ENCODE measurements at regions not wholly inside any gene's neighbourhood (a gene's known extent, or its start where the extent isn't known, plus 50 kb on each side); places are given as distances from the start of the nearest gene placed in this dataset.

DNA sequence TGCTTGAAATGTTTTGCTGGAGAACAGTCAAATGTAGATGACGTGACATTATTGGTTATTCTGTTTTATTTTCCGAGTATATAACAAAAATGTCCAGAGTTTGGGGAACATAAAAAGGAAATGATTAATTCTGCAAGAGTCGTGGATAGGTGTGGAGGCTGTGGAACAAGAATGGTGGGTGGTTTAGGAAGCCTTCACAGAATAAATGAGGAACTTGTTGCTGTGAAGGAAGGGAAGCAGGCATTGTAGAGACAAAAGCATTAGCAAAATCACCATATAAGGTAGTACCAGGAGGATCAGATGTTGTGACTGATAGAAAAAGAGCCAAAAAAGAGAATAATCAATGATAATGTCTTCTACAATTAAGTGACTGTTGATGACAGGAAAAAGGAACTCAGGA, 66.2 kb upstream of the CNTLN start:
- no peak for DNase-seq (ENCODE audit: low read depth in 2 of 2)
- Histone ChIP-seq H3K4me1 (ENCODE audit: control insufficient read depth, extremely low read depth, insufficient read depth, low read length) (no peaks in the 10 kb centered on the region), H3K27me3 (ENCODE audit: control insufficient read depth, insufficient read depth, low read length) (no peaks in the 10 kb centered on the region), H3K4me2 (ENCODE audit: extremely low read depth, insufficient read depth, low read length) (no peak overlapping the region), H3K4me3 (replicated peaks in 1 of 4; ENCODE audit: control extremely low read depth in 1 of 4, insufficient read depth in 1 of 4, low read depth in 3 of 4, low read length in 4 of 4) (no peak overlapping the region), H2AFZ (ENCODE audit: low read length) (no peak overlapping the region), H3K36me3 (ENCODE audit: control insufficient read depth, insufficient read depth, low read length) (no peaks in the 10 kb centered on the region), H3K9ac (ENCODE audit: insufficient read depth, low read length) (no peak overlapping the region), H3K79me2 (ENCODE audit: control insufficient read depth, insufficient read depth, low read length) (no peaks in the 10 kb centered on the region), H4K20me1 (ENCODE audit: control insufficient read depth, extremely low read depth, insufficient read depth, low read length) (no peaks in the 10 kb centered on the region), H3K27ac (ENCODE audit: insufficient read depth, low read length) (no peak overlapping the region), H3K9me3 (ENCODE audit: control insufficient read depth, insufficient read depth, low read depth, low read length) (no peaks in the 10 kb centered on the region)
- no peak for TF ChIP-seq EZH2 (IDR thresholded peaks at IDR 0.05; ENCODE audit: low read length, missing control alignments)
- TF ChIP-seq, protein P1, sequence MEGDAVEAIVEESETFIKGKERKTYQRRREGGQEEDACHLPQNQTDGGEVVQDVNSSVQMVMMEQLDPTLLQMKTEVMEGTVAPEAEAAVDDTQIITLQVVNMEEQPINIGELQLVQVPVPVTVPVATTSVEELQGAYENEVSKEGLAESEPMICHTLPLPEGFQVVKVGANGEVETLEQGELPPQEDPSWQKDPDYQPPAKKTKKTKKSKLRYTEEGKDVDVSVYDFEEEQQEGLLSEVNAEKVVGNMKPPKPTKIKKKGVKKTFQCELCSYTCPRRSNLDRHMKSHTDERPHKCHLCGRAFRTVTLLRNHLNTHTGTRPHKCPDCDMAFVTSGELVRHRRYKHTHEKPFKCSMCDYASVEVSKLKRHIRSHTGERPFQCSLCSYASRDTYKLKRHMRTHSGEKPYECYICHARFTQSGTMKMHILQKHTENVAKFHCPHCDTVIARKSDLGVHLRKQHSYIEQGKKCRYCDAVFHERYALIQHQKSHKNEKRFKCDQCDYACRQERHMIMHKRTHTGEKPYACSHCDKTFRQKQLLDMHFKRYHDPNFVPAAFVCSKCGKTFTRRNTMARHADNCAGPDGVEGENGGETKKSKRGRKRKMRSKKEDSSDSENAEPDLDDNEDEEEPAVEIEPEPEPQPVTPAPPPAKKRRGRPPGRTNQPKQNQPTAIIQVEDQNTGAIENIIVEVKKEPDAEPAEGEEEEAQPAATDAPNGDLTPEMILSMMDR (conservative IDR thresholded peaks at IDR 0.05 in 1 of 2, IDR thresholded peaks at IDR 0.05 in 1 of 2; ENCODE audit: low read depth in 1 of 2, low read length in 2 of 2): no peak

DNA sequence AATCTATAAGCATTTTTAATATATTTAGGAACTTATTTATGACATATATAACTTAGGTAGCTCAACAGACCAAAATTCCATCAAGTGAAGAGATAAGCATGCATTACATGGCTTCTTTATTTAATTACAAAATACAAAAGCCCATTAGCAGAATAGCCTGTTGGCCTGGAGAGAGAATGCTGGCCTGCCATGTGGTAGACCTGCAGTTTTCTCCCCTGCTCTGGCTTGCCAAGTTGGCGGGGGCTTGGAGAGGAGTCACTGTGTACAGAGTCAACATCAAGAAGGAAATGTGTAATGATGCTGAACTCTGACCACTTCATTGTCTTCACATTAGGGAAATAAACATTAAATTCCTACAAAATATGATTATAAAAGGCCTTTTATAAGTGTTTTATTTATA, 69.8 kb upstream of the CNTLN start:
- Histone ChIP-seq H3K9ac (ENCODE audit: insufficient read depth, low read length) (no peak overlapping the region), H3K4me3 (replicated peaks in 1 of 4; ENCODE audit: control extremely low read depth in 1 of 4, insufficient read depth in 1 of 4, low read depth in 3 of 4, low read length in 4 of 4) (no peak overlapping the region), H3K27me3 (ENCODE audit: control insufficient read depth, insufficient read depth, low read length) (no peaks in the 10 kb centered on the region), H3K9me3 (ENCODE audit: control insufficient read depth, insufficient read depth, low read depth, low read length) (no peaks in the 10 kb centered on the region), H3K36me3 (ENCODE audit: control insufficient read depth, insufficient read depth, low read length) (no peaks in the 10 kb centered on the region), H2AFZ (ENCODE audit: low read length) (no peak overlapping the region), H3K4me1 (ENCODE audit: control insufficient read depth, extremely low read depth, insufficient read depth, low read length) (no peaks in the 10 kb centered on the region), H3K4me2 (ENCODE audit: extremely low read depth, insufficient read depth, low read length) (no peak overlapping the region), H3K79me2 (ENCODE audit: control insufficient read depth, insufficient read depth, low read length) (no peaks in the 10 kb centered on the region), H4K20me1 (ENCODE audit: control insufficient read depth, extremely low read depth, insufficient read depth, low read length) (no peaks in the 10 kb centered on the region), H3K27ac (ENCODE audit: insufficient read depth, low read length) (no peak overlapping the region)
- DNase-seq (ENCODE audit: low read depth in 2 of 2): peak in 1 of 2 donors; percentile 11
- TF ChIP-seq EZH2 (IDR thresholded peaks at IDR 0.05; ENCODE audit: low read length, missing control alignments): no peak
- TF ChIP-seq, protein P1 (conservative IDR thresholded peaks at IDR 0.05 in 1 of 2, IDR thresholded peaks at IDR 0.05 in 1 of 2; ENCODE audit: low read depth in 1 of 2, low read length in 2 of 2): no peak

DNA sequence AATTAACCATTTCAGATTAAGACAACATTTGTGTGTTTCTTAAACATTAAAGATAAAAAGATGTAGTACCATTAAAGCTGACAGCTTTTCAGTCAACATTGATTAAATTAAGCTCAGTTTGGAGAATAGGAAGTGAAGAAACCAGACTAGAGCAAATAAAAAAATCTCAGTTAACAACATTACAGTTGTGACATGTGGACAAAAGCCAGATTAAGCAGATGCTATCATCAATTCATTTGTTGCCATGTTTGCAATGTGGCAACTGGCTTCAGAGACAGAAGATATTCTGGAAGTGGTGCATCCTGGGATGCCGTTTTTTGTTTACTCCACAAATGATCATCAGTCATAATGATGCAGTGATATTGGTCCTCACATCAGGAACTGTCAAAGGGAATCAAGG, 70.3 kb upstream of the CNTLN start:
- H3K4me3 ChIP-seq (replicated peaks in 1 of 4; ENCODE audit: control extremely low read depth in 1 of 4, insufficient read depth in 1 of 4, low read depth in 3 of 4, low read length in 4 of 4): no peak overlapping the region
- no peak for DNase-seq (ENCODE audit: low read depth in 2 of 2)
- H3K9ac ChIP-seq (ENCODE audit: insufficient read depth, low read length): no peak overlapping the region
- TF ChIP-seq, protein P1 (conservative IDR thresholded peaks at IDR 0.05 in 1 of 2, IDR thresholded peaks at IDR 0.05 in 1 of 2; ENCODE audit: low read depth in 1 of 2, low read length in 2 of 2): no peak
- TF ChIP-seq EZH2 (IDR thresholded peaks at IDR 0.05; ENCODE audit: low read length, missing control alignments): no peak
- H3K4me1 ChIP-seq (ENCODE audit: control insufficient read depth, extremely low read depth, insufficient read depth, low read length): no peaks in the 10 kb centered on the region
- H3K9me3 ChIP-seq (ENCODE audit: control insufficient read depth, insufficient read depth, low read depth, low read length): no peaks in the 10 kb centered on the region
- H4K20me1 ChIP-seq (ENCODE audit: control insufficient read depth, extremely low read depth, insufficient read depth, low read length): no peaks in the 10 kb centered on the region
- no peaks in the 10 kb centered on the region for H3K36me3 ChIP-seq (ENCODE audit: control insufficient read depth, insufficient read depth, low read length)
- H2AFZ ChIP-seq (ENCODE audit: low read length): no peak overlapping the region
- no peaks in the 10 kb centered on the region for H3K27me3 ChIP-seq (ENCODE audit: control insufficient read depth, insufficient read depth, low read length)
- no peak overlapping the region for H3K4me2 ChIP-seq (ENCODE audit: extremely low read depth, insufficient read depth, low read length)
- H3K27ac ChIP-seq (ENCODE audit: insufficient read depth, low read length): no peak overlapping the region
- H3K79me2 ChIP-seq (ENCODE audit: control insufficient read depth, insufficient read depth, low read length): no peaks in the 10 kb centered on the region

Measured in fibroblast of lung (primary cell).